GM23338 (cell line): ENCODE measurements at regions not wholly inside any gene's neighbourhood (a gene's known extent, or its start where the extent isn't known, plus 50 kb on each side); places are given as distances from the start of the nearest gene placed in this dataset.

Source experiments
- ATAC-seq: fragments of 200-7000 bp; cut with Tn5 transposase; 3 replicates; pipeline ENCODE4 v1.9.1; 2020
- DNase-seq: peaks from one replicate; pipeline ENCODE4 v3.0.0-alpha.2; 2015; ENCODE audit warnings: low spot score
- H2AFZ ChIP-seq: fragments of 200-600 bp; sonication (generic); 2 replicates; pipeline ENCODE4 v1.8.0; 2016; ENCODE audit warnings: antibody characterized with exemption, mild to moderate bottlenecking, moderate library complexity
- H3F3A ChIP-seq: fragments of 200-600 bp; sonication (generic); replicated peaks from 2 replicates; pipeline ENCODE4 v1.8.0; 2017; ENCODE audit warnings: antibody characterized with exemption, mixed run types, low read depth
- H3K27ac ChIP-seq: fragments of 200-600 bp; sonication (generic); 2 replicates; pipeline ENCODE4 v1.6.1; 2016; ENCODE audit warnings: low read depth
- H3K27me3 ChIP-seq: fragments of 200-600 bp; sonication (generic); 2 replicates; pipeline ENCODE4 v1.8.0; 2016; ENCODE audit warnings: mild to moderate bottlenecking, mixed run types, moderate library complexity; ENCODE audit not compliant: insufficient read depth
- H3K36me3 ChIP-seq: fragments of 200-600 bp; sonication (generic); 2 replicates; pipeline ENCODE4 v1.8.0; 2016; ENCODE audit warnings: mild to moderate bottlenecking; ENCODE audit not compliant: insufficient read depth
- H3K4me1 ChIP-seq: fragments of 200-600 bp; sonication (generic); 2 replicates; pipeline ENCODE4 v1.8.0; 2016; ENCODE audit warnings: mild to moderate bottlenecking, moderate library complexity; ENCODE audit not compliant: insufficient read depth
- H3K4me2 ChIP-seq: fragments of 200-600 bp; sonication (generic); 2 replicates; pipeline ENCODE4 v1.7.1; 2017; ENCODE audit warnings: mixed run types
- H3K4me3 ChIP-seq: fragments of 200-600 bp; sonication (generic); 2 replicates; pipeline ENCODE4 v1.6.1; 2016; ENCODE audit warnings: mixed run types
- H3K79me2 ChIP-seq: fragments of 200-600 bp; sonication (generic); replicated peaks from 2 replicates; pipeline ENCODE4 v1.8.0; 2017; ENCODE audit warnings: mild to moderate bottlenecking; ENCODE audit not compliant: insufficient read depth
- H3K9me2 ChIP-seq: fragments of 200-600 bp; sonication (generic); 2 replicates; pipeline ENCODE4 v1.8.0; 2017; ENCODE audit not compliant: insufficient read depth
- H4K20me1 ChIP-seq: fragments of 200-600 bp; sonication (generic); replicated peaks from 2 replicates; pipeline ENCODE4 v1.8.0; 2017; ENCODE audit warnings: mild to moderate bottlenecking; ENCODE audit not compliant: insufficient read depth
- H3K27ac Mint-ChIP-seq: 2 replicates; pipeline ENCODE4 v1.8.0; 2020; ENCODE audit warnings: inconsistent platforms, mild to moderate bottlenecking, moderate library complexity, mixed read lengths
- H3K27me3 Mint-ChIP-seq: 3 replicates; pipeline ENCODE4 v1.8.0; 2022; ENCODE audit warnings: low read depth, mild to moderate bottlenecking, moderate library complexity, mixed read lengths, inconsistent platforms; ENCODE audit not compliant: insufficient read depth, poor library complexity
- H3K36me3 Mint-ChIP-seq: 3 replicates; pipeline ENCODE4 v1.8.0; 2021; ENCODE audit warnings: low read depth, mild to moderate bottlenecking, inconsistent platforms, moderate library complexity, mixed read lengths
- H3K4me1 Mint-ChIP-seq: 3 replicates; pipeline ENCODE4 v1.8.0; 2020; ENCODE audit warnings: mild to moderate bottlenecking, inconsistent platforms, mixed read lengths
- H3K4me3 Mint-ChIP-seq: 3 replicates; pipeline ENCODE4 v1.8.0; 2021; ENCODE audit warnings: moderate library complexity, mild to moderate bottlenecking, inconsistent platforms, mixed read lengths
- H3K9me3 Mint-ChIP-seq: 3 replicates; pipeline ENCODE4 v1.8.0; 2020; ENCODE audit warnings: moderate library complexity, mild to moderate bottlenecking, inconsistent platforms, mixed read lengths
- CREB1 ChIP-seq: fragments of 250-450 bp; sonication (Bioruptor Pico); IDR thresholded peaks from 2 replicates; pipeline ENCODE4 v1.5.0; 2020; ENCODE audit warnings: low read depth, mild to moderate bottlenecking, moderate library complexity
- EZH2phosphoT487 ChIP-seq: fragments of 200-600 bp; sonication (generic); IDR thresholded peaks from one replicate; pipeline ENCODE4 v1.8.1; 2018; ENCODE audit warnings: antibody characterized with exemption; ENCODE audit not compliant: unreplicated experiment
- NANOG ChIP-seq: IDR thresholded peaks from 2 replicates; pipeline ENCODE4 v1.6.1; 2016; ENCODE audit warnings: antibody characterized with exemption, borderline replicate concordance
- REST ChIP-seq: IDR thresholded peaks from one replicate; pipeline ENCODE4 v1.6.1; 2018; ENCODE audit warnings: antibody characterized with exemption; ENCODE audit not compliant: unreplicated experiment
- TF ChIP-seq, protein P1 (sequence below), 2 experiments: fragments of 200-600 bp in 1 of 2; sonication (generic) in 1 of 2; conservative IDR thresholded peaks; 2 replicates each; pipeline versions ENCODE4 v1.5.1 to v1.6.1; 2016 to 2017; ENCODE audit warnings: antibody characterized with exemption in 2 of 2, low read depth in 2 of 2, mild to moderate bottlenecking in 2 of 2, moderate library complexity in 1 of 2
- TF ChIP-seq, protein P2 (sequence below): fragments of 250-450 bp; sonication (Bioruptor Pico); IDR thresholded peaks from 2 replicates; pipeline ENCODE4 v1.5.0; 2020; ENCODE audit warnings: mild to moderate bottlenecking, moderate library complexity

- no peak for ATAC-seq
- no peak overlapping the region for H2AFZ ChIP-seq
- H3K36me3 Mint-ChIP-seq, result no peaks in the 10 kb centered on the region
- no peaks in the 10 kb centered on the region for H3K4me1 ChIP-seq
- TF ChIP-seq REST (no peak), CREB1 (CRISPR knock-in tag) (no peak)
- no peak overlapping the region for H3K4me2 ChIP-seq
- no peaks in the 10 kb centered on the region for H3K27me3 ChIP-seq
- H3F3A ChIP-seq, result no peaks in the 10 kb centered on the region
- H3K27ac Mint-ChIP-seq, result no peak overlapping the region
- no peak overlapping the region for H3K4me3 Mint-ChIP-seq
- no peaks in the 10 kb centered on the region for H4K20me1 ChIP-seq
- H3K4me1 Mint-ChIP-seq, result no peaks in the 10 kb centered on the region
- H3K27me3 Mint-ChIP-seq, result no peaks in the 10 kb centered on the region
- H3K27ac ChIP-seq, result no peak overlapping the region
- no peak overlapping the region for H3K4me3 ChIP-seq
- H3K36me3 ChIP-seq, result no peaks in the 10 kb centered on the region
- DNase-seq, result no peak
- no peaks in the 10 kb centered on the region for H3K79me2 ChIP-seq
- no peaks in the 10 kb centered on the region for H3K9me2 ChIP-seq
- H3K9me3 Mint-ChIP-seq, result no peaks in the 10 kb centered on the region
Observed at GRCh38 chr2:78420132-78420531, 605.4 kb upstream of the REG3G start.

GRCh38 chr2:78423631-78424030, 601.9 kb upstream of the REG3G start:
- Histone ChIP-seq H3K4me1 (no peaks in the 10 kb centered on the region), H3K36me3 (no peaks in the 10 kb centered on the region), H3K9me2 (no peaks in the 10 kb centered on the region), H3K4me3 (no peak overlapping the region), H4K20me1 (no peaks in the 10 kb centered on the region), H3K4me2 (no peak overlapping the region), H3K27me3 (no peaks in the 10 kb centered on the region), H3F3A (no peaks in the 10 kb centered on the region), H2AFZ (no peak overlapping the region), H3K27ac (no peak overlapping the region), H3K79me2 (no peaks in the 10 kb centered on the region)
- Mint-ChIP-seq H3K9me3 (no peaks in the 10 kb centered on the region), H3K27ac (no peak overlapping the region), H3K36me3 (no peaks in the 10 kb centered on the region), H3K27me3 (no peaks in the 10 kb centered on the region), H3K4me3 (no peak overlapping the region), H3K4me1 (no peaks in the 10 kb centered on the region)
- DNase-seq (no peak), ATAC-seq (no peak)
- TF ChIP-seq, protein P1, sequence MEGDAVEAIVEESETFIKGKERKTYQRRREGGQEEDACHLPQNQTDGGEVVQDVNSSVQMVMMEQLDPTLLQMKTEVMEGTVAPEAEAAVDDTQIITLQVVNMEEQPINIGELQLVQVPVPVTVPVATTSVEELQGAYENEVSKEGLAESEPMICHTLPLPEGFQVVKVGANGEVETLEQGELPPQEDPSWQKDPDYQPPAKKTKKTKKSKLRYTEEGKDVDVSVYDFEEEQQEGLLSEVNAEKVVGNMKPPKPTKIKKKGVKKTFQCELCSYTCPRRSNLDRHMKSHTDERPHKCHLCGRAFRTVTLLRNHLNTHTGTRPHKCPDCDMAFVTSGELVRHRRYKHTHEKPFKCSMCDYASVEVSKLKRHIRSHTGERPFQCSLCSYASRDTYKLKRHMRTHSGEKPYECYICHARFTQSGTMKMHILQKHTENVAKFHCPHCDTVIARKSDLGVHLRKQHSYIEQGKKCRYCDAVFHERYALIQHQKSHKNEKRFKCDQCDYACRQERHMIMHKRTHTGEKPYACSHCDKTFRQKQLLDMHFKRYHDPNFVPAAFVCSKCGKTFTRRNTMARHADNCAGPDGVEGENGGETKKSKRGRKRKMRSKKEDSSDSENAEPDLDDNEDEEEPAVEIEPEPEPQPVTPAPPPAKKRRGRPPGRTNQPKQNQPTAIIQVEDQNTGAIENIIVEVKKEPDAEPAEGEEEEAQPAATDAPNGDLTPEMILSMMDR (conservative IDR thresholded peaks at IDR 0.05; ENCODE audit: low read depth in 2 of 2), result no peak
- TF ChIP-seq CREB1 (CRISPR knock-in tag) (no peak), NANOG (no peak), REST (no peak), EZH2phosphoT487 (no peak)
- TF ChIP-seq, protein P2, sequence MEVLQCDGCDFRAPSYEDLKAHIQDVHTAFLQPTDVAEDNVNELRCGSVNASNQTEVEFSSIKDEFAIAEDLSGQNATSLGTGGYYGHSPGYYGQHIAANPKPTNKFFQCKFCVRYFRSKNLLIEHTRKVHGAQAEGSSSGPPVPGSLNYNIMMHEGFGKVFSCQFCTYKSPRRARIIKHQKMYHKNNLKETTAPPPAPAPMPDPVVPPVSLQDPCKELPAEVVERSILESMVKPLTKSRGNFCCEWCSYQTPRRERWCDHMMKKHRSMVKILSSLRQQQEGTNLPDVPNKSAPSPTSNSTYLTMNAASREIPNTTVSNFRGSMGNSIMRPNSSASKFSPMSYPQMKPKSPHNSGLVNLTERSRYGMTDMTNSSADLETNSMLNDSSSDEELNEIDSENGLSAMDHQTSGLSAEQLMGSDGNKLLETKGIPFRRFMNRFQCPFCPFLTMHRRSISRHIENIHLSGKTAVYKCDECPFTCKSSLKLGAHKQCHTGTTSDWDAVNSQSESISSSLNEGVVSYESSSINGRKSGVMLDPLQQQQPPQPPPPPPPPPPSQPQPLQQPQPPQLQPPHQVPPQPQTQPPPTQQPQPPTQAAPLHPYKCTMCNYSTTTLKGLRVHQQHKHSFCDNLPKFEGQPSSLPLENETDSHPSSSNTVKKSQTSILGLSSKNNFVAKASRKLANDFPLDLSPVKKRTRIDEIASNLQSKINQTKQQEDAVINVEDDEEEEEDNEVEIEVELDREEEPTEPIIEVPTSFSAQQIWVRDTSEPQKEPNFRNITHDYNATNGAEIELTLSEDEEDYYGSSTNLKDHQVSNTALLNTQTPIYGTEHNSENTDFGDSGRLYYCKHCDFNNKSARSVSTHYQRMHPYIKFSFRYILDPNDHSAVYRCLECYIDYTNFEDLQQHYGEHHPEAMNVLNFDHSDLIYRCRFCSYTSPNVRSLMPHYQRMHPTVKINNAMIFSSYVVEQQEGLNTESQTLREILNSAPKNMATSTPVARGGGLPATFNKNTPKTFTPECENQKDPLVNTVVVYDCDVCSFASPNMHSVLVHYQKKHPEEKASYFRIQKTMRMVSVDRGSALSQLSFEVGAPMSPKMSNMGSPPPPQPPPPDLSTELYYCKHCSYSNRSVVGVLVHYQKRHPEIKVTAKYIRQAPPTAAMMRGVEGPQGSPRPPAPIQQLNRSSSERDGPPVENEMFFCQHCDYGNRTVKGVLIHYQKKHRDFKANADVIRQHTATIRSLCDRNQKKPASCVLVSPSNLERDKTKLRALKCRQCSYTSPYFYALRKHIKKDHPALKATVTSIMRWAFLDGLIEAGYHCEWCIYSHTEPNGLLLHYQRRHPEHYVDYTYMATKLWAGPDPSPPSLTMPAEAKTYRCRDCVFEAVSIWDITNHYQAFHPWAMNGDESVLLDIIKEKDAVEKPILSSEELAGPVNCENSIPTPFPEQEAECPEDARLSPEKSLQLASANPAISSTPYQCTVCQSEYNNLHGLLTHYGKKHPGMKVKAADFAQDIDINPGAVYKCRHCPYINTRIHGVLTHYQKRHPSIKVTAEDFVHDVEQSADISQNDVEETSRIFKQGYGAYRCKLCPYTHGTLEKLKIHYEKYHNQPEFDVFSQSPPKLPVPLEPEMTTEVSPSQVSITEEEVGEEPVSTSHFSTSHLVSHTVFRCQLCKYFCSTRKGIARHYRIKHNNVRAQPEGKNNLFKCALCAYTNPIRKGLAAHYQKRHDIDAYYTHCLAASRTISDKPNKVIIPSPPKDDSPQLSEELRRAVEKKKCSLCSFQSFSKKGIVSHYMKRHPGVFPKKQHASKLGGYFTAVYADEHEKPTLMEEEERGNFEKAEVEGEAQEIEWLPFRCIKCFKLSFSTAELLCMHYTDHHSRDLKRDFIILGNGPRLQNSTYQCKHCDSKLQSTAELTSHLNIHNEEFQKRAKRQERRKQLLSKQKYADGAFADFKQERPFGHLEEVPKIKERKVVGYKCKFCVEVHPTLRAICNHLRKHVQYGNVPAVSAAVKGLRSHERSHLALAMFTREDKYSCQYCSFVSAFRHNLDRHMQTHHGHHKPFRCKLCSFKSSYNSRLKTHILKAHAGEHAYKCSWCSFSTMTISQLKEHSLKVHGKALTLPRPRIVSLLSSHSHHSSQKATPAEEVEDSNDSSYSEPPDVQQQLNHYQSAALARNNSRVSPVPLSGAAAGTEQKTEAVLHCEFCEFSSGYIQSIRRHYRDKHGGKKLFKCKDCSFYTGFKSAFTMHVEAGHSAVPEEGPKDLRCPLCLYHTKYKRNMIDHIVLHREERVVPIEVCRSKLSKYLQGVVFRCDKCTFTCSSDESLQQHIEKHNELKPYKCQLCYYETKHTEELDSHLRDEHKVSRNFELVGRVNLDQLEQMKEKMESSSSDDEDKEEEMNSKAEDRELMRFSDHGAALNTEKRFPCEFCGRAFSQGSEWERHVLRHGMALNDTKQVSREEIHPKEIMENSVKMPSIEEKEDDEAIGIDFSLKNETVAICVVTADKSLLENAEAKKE (CRISPR knock-in tag), result no peak
